GM10266 (cell line): ENCODE measurements at regions not wholly inside any gene's neighbourhood (a gene's known extent, or its start where the extent isn't known, plus 50 kb on each side); places are given as distances from the start of the nearest gene placed in this dataset.

Experiments
- DNase-seq: peaks from one replicate; pipeline ENCODE4 v3.0.0; 2012; ENCODE audit errors: extremely low spot score
- TF ChIP-seq, protein P1 (sequence below): IDR thresholded peaks from 2 replicates; pipeline ENCODE4 v1.5.1; 2012; ENCODE audit warnings: mild to moderate bottlenecking, low read depth; ENCODE audit not compliant: control insufficient read depth, insufficient read depth; ENCODE audit errors: missing control alignments

DNA sequence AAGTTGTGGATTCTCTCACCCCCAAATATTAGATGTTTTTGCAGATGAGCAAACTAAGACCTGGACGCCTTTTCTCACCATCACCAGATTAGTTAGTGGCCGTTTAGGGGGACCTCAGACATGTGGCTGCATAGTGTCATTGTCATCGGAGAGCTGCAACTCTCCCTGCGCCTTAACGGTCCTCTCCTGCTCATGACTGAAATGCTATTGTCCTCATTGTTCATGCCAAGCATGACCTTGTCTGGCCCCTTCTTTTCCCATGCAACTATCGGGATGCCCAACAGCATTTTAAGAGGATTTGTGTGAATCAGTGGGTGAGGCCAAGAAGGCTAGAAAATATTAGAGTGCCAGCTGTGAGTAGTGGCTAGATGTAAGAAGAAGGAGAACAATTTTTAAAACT, 174.2 kb downstream of the SOCS6 start:
- TF ChIP-seq, protein P1, sequence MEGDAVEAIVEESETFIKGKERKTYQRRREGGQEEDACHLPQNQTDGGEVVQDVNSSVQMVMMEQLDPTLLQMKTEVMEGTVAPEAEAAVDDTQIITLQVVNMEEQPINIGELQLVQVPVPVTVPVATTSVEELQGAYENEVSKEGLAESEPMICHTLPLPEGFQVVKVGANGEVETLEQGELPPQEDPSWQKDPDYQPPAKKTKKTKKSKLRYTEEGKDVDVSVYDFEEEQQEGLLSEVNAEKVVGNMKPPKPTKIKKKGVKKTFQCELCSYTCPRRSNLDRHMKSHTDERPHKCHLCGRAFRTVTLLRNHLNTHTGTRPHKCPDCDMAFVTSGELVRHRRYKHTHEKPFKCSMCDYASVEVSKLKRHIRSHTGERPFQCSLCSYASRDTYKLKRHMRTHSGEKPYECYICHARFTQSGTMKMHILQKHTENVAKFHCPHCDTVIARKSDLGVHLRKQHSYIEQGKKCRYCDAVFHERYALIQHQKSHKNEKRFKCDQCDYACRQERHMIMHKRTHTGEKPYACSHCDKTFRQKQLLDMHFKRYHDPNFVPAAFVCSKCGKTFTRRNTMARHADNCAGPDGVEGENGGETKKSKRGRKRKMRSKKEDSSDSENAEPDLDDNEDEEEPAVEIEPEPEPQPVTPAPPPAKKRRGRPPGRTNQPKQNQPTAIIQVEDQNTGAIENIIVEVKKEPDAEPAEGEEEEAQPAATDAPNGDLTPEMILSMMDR, result no peak
- DNase-seq, result no peak

DNA sequence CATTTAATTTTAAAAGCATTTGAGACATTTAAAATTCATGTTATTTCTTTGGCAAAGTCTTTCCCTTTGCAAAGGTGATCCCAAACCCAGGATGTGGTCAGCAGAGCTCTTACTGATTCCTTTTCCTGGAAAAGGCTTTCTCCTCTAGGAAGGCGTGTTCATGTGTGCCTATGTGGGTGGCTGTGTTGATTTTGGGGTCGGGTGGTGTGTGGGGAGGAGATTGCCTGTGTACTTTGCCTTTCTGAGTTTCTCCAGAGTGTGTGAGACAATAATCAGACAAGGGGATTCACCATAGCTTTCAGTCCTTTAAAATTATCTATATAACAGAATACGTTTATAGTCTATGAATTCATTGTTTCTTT, 173.2 kb downstream of the SOCS6 start:
- TF ChIP-seq, protein P1, result no peak
- no peak for DNase-seq

DNA sequence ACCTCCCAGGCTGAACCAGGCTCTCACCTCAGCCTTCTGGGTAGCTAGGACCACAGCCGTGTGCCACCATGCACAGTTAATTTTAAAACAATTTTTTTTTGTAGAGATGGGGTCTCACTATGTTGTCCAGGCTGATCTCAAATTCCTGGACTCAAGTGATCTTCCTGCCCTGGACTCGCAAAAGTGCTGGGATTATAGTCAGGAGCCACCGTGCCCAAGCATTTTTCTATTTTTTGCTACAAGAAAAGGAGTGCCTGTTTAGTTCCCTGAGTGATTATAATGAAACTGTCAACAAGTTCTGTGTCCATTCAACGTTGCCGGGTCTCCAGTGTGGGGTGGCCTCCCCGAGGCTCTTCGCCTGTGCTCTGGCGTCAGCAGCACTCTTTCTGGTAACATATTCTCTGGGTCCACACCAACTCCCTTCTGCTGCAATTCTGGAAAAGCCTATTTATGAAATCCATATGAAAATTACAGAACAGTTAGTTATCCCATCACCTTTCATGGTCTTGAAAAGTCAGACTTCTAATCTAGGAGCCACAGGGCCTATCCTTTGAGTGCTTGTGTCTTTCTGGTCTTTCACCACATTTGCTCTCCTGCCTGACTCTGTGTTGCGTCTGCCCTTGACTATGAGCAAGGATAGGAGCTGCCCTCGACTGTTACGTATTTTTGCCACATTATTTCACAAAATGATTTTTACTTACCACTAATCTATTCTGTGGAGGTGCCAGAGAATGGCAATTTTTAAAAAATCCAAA, 172.7 kb downstream of the SOCS6 start:
- DNase-seq, result no peak
- TF ChIP-seq, protein P1, result no peak

DNA sequence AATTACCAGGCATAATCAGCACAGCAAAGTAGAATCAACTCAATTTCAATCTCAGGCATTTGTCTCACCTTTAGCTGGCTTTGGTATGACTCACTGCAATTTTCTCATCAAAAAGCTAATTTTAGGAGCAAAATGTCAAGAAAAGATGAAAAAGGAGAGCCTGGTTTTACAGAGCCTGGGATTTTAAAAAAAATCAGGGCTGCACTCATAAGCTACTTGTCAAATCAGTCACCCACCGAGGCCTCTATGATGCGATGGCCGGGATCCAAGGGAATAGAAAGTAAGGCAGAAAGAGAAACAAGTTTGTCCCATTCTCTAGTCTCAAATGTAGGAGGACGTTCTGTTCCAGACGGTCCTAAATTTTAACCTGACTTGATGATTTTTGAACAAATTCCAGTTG, 170.9 kb downstream of the SOCS6 start:
- no peak for DNase-seq
- TF ChIP-seq, protein P1, result no peak

DNA sequence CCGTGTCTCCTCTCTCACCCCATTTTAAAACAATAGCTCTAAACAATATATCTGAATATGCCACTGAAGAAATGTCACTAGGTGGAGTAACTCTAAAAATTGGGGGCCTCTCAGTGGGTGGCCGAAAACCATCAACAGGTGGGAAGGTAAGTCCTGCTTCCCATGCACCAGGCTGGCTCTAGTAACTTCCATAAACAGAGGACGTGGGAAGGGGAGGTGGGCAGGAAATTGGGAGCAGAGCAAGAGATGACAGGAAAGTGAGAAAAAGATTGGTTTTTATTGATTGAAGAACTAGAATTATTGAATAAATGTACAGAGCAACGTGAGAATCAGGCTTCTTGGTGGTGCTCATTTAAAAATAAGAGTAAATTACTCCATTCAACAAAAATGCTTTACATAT, 170.4 kb downstream of the SOCS6 start:
- DNase-seq, result no peak

DNA sequence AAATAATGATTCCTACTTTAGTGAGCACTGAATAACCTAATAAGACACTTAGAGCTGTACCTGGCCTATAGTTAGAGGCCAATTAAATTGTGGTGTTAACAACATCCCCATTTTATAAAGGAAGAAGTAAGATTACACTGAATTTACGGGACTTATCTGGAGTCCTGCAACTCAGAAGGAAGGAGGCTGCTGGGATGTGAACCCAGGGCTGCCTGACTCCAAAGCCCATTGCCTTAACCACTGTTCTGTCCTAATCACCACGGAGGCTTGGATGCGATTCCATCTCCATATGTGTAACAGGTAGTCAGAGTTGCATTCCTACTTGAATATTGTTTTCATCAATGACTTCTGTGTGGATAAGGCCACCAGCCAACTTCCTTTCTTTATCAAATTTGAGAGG, 168.9 kb downstream of the SOCS6 start:
- TF ChIP-seq, protein P1, result no peak
- DNase-seq, result no peak

More for the DNA sequence above, 170.4 kb downstream of the SOCS6 start:
- TF ChIP-seq, protein P1, result no peak

DNA sequence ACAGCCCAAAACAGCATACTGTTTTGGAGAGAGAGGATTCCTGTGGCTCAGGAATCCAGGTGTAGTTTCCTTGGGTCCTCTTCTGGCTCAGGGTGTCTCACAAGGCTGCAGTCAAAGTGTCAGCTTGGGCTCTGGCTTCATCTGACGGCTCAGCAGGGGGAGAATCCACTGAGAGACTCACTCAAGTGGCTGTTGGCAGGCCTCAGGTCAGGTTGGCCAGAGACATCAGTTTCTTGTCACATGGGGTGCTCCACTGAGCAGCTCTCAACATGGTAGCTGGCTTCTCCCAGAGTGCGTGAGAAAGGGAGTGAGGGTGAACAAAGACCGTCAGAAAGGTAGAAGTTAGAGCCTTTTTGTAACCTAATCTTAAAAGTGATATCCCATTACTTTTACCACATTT, 168.4 kb downstream of the SOCS6 start:
- DNase-seq, result no peak
- TF ChIP-seq, protein P1, result no peak
